Smooth muscle cell (in vitro differentiated cells): ENCODE measurements at regions not wholly inside any gene's neighbourhood (a gene's known extent, or its start where the extent isn't known, plus 50 kb on each side); places are given as distances from the start of the nearest gene placed in this dataset.

Experiments
- DNase-seq: peaks from one replicate; lab custom pipeline; 2025; ENCODE audit not compliant: unreplicated experiment; lab: John Stamatoyannopoulos, UW
- H2AFZ ChIP-seq: fragments of 200-600 bp; sonication (generic); 2 replicates; pipeline ENCODE4 v1.6.0; 2016; ENCODE audit warnings: antibody characterized with exemption, low read depth, mild to moderate bottlenecking
- H3F3A ChIP-seq: fragments of 200-600 bp; sonication (generic); 2 replicates; pipeline ENCODE4 v1.6.0; 2017; ENCODE audit warnings: antibody characterized with exemption, low read depth
- H3K27ac ChIP-seq: fragments of 200-600 bp; sonication (generic); 2 replicates; pipeline ENCODE4 v1.5.1; 2016; ENCODE audit warnings: low read depth, mild to moderate bottlenecking
- H3K27me3 ChIP-seq: fragments of 200-600 bp; sonication (generic); 2 replicates; pipeline ENCODE4 v1.6.1; 2016; ENCODE audit warnings: low read depth, mild to moderate bottlenecking
- H3K36me3 ChIP-seq: fragments of 200-600 bp; sonication (generic); 2 replicates; pipeline ENCODE4 v1.5.1; 2016; ENCODE audit warnings: low read depth
- H3K4me1 ChIP-seq: fragments of 200-600 bp; sonication (generic); 2 replicates; pipeline ENCODE4 v1.5.1; 2016; ENCODE audit warnings: low read depth
- H3K4me2 ChIP-seq: fragments of 200-600 bp; sonication (generic); 2 replicates; pipeline ENCODE4 v1.6.0; 2016; ENCODE audit warnings: mild to moderate bottlenecking
- H3K4me3 ChIP-seq: fragments of 200-600 bp; sonication (generic); 2 replicates; pipeline ENCODE4 v1.5.1; 2016; ENCODE audit warnings: mild to moderate bottlenecking
- H3K79me2 ChIP-seq: fragments of 200-600 bp; sonication (generic); 2 replicates; pipeline ENCODE4 v1.6.0; 2016; ENCODE audit warnings: low read depth, mild to moderate bottlenecking
- H3K9ac ChIP-seq: fragments of 200-600 bp; sonication (generic); 2 replicates; pipeline ENCODE4 v1.6.0; 2016; ENCODE audit warnings: low read depth
- H3K9me3 ChIP-seq: fragments of 200-600 bp; sonication (generic); replicated peaks from 2 replicates; pipeline ENCODE4 v1.5.1; 2016; ENCODE audit warnings: low read depth
- H4K20me1 ChIP-seq: fragments of 200-600 bp; sonication (generic); 2 replicates; pipeline ENCODE4 v1.6.0; 2016; ENCODE audit warnings: low read depth
- WGBS: methylation state at CpG from one replicate; pipeline ENCODE4 v1.1.7; 2016; ENCODE audit warnings: low lambda C conversion rate; 5-methylcytosine and 5-hydroxymethylcytosine counted together
- TF ChIP-seq, protein P1 (sequence below): fragments of 200-600 bp; sonication (generic); IDR thresholded peaks from 2 replicates; pipeline ENCODE4 v1.5.1; 2017; ENCODE audit warnings: borderline replicate concordance, mild to moderate bottlenecking, antibody characterized with exemption; ENCODE audit not compliant: insufficient read depth, poor library complexity, severe bottlenecking

DNA sequence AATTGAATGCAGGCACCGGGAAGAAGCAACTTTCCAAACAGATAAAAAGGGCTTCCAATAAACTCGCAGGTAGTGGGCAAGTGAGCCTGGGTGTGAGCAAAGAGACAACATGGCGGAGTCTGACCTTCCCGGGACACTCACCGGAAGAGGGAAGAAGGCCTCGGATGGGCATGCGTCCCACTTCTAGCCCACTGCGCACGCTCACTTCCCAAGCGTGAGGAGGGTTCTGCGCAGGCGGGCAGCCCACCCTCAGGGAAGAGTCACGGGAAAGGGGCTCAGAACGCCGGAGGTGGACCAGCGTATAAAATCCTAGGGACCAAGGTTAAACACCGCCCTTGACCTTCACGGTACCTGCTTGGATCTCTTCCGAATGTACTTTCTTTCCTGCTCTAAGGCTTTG, 95.5 kb upstream of the AFDN start:
- Histone ChIP-seq H3K27me3 (no peaks in the 10 kb centered on the region), H3K27ac (no peak overlapping the region), H3K9ac (no peak overlapping the region), H3K9me3 (no peaks in the 10 kb centered on the region), H2AFZ (no peak overlapping the region), H3K79me2 (no peaks in the 10 kb centered on the region), H3K4me2 (no peak overlapping the region), H4K20me1 (no peaks in the 10 kb centered on the region), H3K4me1 (no peaks in the 10 kb centered on the region), H3K36me3 (no peaks in the 10 kb centered on the region), H3F3A (no peaks in the 10 kb centered on the region), H3K4me3 (no peak overlapping the region)
- DNase-seq, result no peak
- 93% methylated on average over 19 of the region's 19 CpGs for WGBS
- TF ChIP-seq, protein P1, sequence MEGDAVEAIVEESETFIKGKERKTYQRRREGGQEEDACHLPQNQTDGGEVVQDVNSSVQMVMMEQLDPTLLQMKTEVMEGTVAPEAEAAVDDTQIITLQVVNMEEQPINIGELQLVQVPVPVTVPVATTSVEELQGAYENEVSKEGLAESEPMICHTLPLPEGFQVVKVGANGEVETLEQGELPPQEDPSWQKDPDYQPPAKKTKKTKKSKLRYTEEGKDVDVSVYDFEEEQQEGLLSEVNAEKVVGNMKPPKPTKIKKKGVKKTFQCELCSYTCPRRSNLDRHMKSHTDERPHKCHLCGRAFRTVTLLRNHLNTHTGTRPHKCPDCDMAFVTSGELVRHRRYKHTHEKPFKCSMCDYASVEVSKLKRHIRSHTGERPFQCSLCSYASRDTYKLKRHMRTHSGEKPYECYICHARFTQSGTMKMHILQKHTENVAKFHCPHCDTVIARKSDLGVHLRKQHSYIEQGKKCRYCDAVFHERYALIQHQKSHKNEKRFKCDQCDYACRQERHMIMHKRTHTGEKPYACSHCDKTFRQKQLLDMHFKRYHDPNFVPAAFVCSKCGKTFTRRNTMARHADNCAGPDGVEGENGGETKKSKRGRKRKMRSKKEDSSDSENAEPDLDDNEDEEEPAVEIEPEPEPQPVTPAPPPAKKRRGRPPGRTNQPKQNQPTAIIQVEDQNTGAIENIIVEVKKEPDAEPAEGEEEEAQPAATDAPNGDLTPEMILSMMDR, result no peak

DNA sequence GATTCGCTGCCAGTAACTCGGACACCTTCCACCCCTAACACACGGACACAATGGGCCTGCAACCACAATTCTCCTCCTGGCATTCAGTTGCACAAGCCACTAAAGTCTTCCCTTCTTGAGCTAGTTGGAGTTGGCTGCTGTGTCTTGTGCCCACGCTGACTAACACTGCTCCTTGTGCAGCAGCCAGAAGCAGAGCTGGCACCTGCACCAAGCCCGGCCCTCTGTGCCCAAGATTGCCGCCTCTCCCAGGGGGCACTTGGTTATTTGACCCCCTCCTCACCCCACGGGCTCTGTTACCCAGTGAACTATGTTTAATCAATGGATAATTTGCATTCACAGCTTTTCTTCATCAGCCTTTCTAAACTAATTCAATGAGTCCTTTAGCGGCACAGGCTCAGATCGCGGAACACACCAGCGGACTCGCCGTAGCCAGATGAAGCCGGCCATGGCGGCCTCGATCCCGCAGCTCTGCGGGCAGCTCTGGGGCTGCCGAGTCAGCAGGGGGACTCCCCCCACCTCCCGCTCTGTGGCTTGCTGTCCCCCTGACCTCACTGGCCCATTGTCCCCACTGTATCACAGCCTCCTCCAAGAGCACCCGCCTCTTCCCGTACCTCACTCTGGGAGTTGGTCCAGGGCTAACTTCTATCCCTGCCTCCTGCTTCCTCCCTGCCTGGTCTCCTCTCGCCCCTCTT, 94.8 kb upstream of the AFDN start:
- no peak overlapping the region for H3K4me2 ChIP-seq
- H4K20me1 ChIP-seq, result no peaks in the 10 kb centered on the region
- H3K4me1 ChIP-seq, result no peaks in the 10 kb centered on the region
- H3K9me3 ChIP-seq, result no peaks in the 10 kb centered on the region
- H3K27me3 ChIP-seq, result no peaks in the 10 kb centered on the region
- H3K36me3 ChIP-seq, result no peaks in the 10 kb centered on the region
- 97% methylated on average over 23 of the region's 23 CpGs for WGBS
- no peaks in the 10 kb centered on the region for H3F3A ChIP-seq
- no peak for DNase-seq
- no peak overlapping the region for H3K27ac ChIP-seq
- H3K4me3 ChIP-seq, result no peak overlapping the region
- H3K9ac ChIP-seq, result no peak overlapping the region
- no peak overlapping the region for H2AFZ ChIP-seq
- H3K79me2 ChIP-seq, result no peaks in the 10 kb centered on the region
- TF ChIP-seq, protein P1, result no peak

DNA sequence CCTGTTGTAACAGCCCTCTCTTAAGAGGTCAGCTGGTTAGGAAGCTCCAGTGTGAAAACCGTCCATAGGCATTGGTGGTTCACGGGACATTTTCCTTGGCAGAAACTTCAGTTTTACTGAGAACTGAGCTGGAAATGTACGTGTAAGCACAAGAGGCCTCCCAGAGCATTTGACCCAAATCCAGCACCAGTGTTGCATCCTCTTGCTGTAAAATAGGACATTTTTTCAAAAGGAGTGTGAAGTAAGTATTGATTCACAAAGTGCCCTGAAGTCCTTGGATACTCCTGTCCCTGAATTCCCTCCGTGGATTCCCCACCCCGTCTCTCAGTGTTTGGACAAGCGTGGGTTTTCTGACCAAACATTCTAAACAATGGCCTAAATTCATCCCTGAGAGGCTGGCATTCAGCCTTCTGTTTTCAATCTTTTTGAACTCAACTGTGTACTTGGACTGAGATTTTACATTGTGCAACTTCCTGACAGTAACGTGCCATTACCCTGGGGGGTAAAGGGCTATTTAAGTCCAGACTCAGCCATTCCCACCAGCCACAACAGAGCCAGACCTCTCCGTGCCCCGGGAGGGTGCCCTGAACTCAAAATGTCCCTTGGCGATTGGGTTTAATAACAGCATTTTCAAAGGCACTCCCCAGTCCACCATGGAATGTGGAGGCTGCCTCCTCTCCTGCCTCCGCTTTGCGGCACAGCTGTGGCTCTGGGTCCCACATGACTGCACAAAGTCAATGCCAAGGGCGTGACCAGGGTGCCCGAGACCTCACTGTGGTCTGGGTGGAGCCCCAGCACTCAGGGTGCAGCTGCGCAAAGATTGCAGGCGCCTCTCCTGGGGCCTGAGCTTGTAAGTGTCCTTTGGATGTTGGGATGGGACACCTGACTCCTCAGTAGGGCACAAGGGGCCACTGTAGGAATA, 92.7 kb upstream of the AFDN start:
- Histone ChIP-seq H3K9ac (no peak overlapping the region), H3K9me3 (no peaks in the 10 kb centered on the region), H2AFZ (no peak overlapping the region), H3K27me3 (no peaks in the 10 kb centered on the region), H3K36me3 (no peaks in the 10 kb centered on the region), H3K4me2 (no peak overlapping the region), H3K4me3 (no peak overlapping the region), H3K79me2 (no peaks in the 10 kb centered on the region), H4K20me1 (no peaks in the 10 kb centered on the region), H3K27ac (no peak overlapping the region), H3K4me1 (no peaks in the 10 kb centered on the region), H3F3A (no peaks in the 10 kb centered on the region)
- WGBS, result 56% methylated on average over 16 of the region's 16 CpGs
- TF ChIP-seq, protein P1, result no peak
- DNase-seq, result no peak
